Neural progenitor cell (in vitro differentiated cells): ENCODE measurements at regions not wholly inside any gene's neighbourhood (a gene's known extent, or its start where the extent isn't known, plus 50 kb on each side); places are given as distances from the start of the nearest gene placed in this dataset.

ENCODE experiments used
- DNase-seq: peaks from one replicate; pipeline ENCODE4 v3.0.0-alpha.2; 2016; ENCODE audit warnings: low spot score
- H2AFZ ChIP-seq: fragments of 200-600 bp; sonication (generic); replicated peaks from 2 replicates; pipeline ENCODE4 v1.6.1; 2016; ENCODE audit warnings: antibody characterized with exemption
- H3F3A ChIP-seq: fragments of 200-600 bp; sonication (generic); 2 replicates; pipeline ENCODE4 v1.6.1; 2016; ENCODE audit warnings: antibody characterized with exemption, low read depth
- H3K27ac ChIP-seq: fragments of 200-600 bp; sonication (generic); 2 replicates; pipeline ENCODE4 v1.5.1; 2016; ENCODE audit warnings: mild to moderate bottlenecking
- H3K27me3 ChIP-seq: fragments of 200-600 bp; sonication (generic); 2 replicates; pipeline ENCODE4 v1.6.1; 2016; ENCODE audit warnings: mild to moderate bottlenecking, moderate library complexity
- H3K36me3 ChIP-seq: fragments of 200-600 bp; sonication (generic); 2 replicates; pipeline ENCODE4 v1.5.1; 2016
- H3K4me1 ChIP-seq: fragments of 200-600 bp; sonication (generic); 2 replicates; pipeline ENCODE4 v1.6.1; 2016; ENCODE audit warnings: mixed run types
- H3K4me2 ChIP-seq: fragments of 200-600 bp; sonication (generic); 2 replicates; pipeline ENCODE4 v1.6.1; 2016
- H3K4me3 ChIP-seq: fragments of 200-600 bp; sonication (generic); 2 replicates; pipeline ENCODE4 v1.5.1; 2016
- H3K79me2 ChIP-seq: fragments of 200-600 bp; sonication (generic); 2 replicates; pipeline ENCODE4 v1.6.1; 2016; ENCODE audit warnings: low read depth
- H3K9ac ChIP-seq: fragments of 200-600 bp; sonication (generic); 2 replicates; pipeline ENCODE4 v1.6.1; 2016
- H3K9me3 ChIP-seq: fragments of 200-600 bp; sonication (generic); 2 replicates; pipeline ENCODE4 v1.5.1; 2016; ENCODE audit warnings: low read depth
- H4K20me1 ChIP-seq: fragments of 200-600 bp; sonication (generic); 2 replicates; pipeline ENCODE4 v1.6.1; 2016; ENCODE audit warnings: low read depth
- H3K27ac Mint-ChIP-seq: 3 replicates; pipeline ENCODE4 v1.8.0; 2021; ENCODE audit warnings: mixed read lengths
- H3K27me3 Mint-ChIP-seq: 2 replicates; pipeline ENCODE4 v1.8.0; 2022; ENCODE audit warnings: low read depth, mild to moderate bottlenecking, inconsistent platforms, moderate library complexity, mixed read lengths; ENCODE audit not compliant: insufficient read depth
- H3K36me3 Mint-ChIP-seq: 3 replicates; pipeline ENCODE4 v1.8.0; 2021; ENCODE audit warnings: mixed read lengths
- H3K4me1 Mint-ChIP-seq: 3 replicates; pipeline ENCODE4 v1.8.0; 2021; ENCODE audit warnings: mixed read lengths
- H3K4me3 Mint-ChIP-seq: 3 replicates; pipeline ENCODE4 v1.8.0; 2021; ENCODE audit warnings: mild to moderate bottlenecking, moderate library complexity, mixed read lengths
- H3K9me3 Mint-ChIP-seq: 3 replicates; pipeline ENCODE4 v1.8.0; 2020; ENCODE audit warnings: mixed read lengths
- CTCF ChIP-seq: fragments of 200-600 bp; sonication (generic); IDR thresholded peaks from 2 replicates; pipeline ENCODE4 v1.5.1; 2017; ENCODE audit warnings: antibody characterized with exemption, mild to moderate bottlenecking
- EZH2 ChIP-seq: fragments of 200-600 bp; sonication (generic); IDR thresholded peaks from 2 replicates; pipeline ENCODE4 v1.6.1; 2017; ENCODE audit warnings: antibody characterized with exemption, mild to moderate bottlenecking, moderate library complexity
- EZH2phosphoT487 ChIP-seq: fragments of 200-600 bp; sonication (generic); IDR thresholded peaks from 2 replicates; pipeline ENCODE4 v1.6.1; 2017; ENCODE audit warnings: antibody characterized with exemption

- Histone ChIP-seq H3F3A (no peaks in the 10 kb centered on the region), H3K27ac (no peak overlapping the region), H3K36me3 (no peaks in the 10 kb centered on the region), H4K20me1 (no peaks in the 10 kb centered on the region), H3K9ac (no peak overlapping the region), H3K4me3 (no peak overlapping the region), H2AFZ (no peak overlapping the region), H3K4me2 (no peak overlapping the region), H3K9me3 (no peaks in the 10 kb centered on the region), H3K79me2 (no peaks in the 10 kb centered on the region), H3K4me1 (no peaks in the 10 kb centered on the region), H3K27me3 (no peaks in the 10 kb centered on the region)
- DNase-seq = no peak
- Mint-ChIP-seq H3K27ac (no peak overlapping the region), H3K9me3 (no peaks in the 10 kb centered on the region), H3K4me1 (no peaks in the 10 kb centered on the region), H3K36me3 (no peaks in the 10 kb centered on the region), H3K27me3 (peaks cover 4% of the 10 kb centered on the region), H3K4me3 (no peak overlapping the region)
- TF ChIP-seq EZH2 (no peak), EZH2phosphoT487 (no peak), CTCF (no peak)
Measured at GRCh38 chr3:180529778-180530177, 72.2 kb upstream of the TTC14 start.

GRCh38 chr3:180530276-180530675 lies 71.7 kb upstream of the TTC14 start:
- H3K4me2 ChIP-seq = no peak overlapping the region
- H3K4me3 ChIP-seq = no peak overlapping the region
- no peak overlapping the region for H2AFZ ChIP-seq
- H3K36me3 Mint-ChIP-seq = no peaks in the 10 kb centered on the region
- no peak for DNase-seq
- H3K9me3 ChIP-seq = no peaks in the 10 kb centered on the region
- H3K4me1 Mint-ChIP-seq = no peaks in the 10 kb centered on the region
- no peak overlapping the region for H3K27ac Mint-ChIP-seq
- no peaks in the 10 kb centered on the region for H3F3A ChIP-seq
- H3K9me3 Mint-ChIP-seq = no peaks in the 10 kb centered on the region
- H4K20me1 ChIP-seq = no peaks in the 10 kb centered on the region
- no peak overlapping the region for H3K4me3 Mint-ChIP-seq
- no peaks in the 10 kb centered on the region for H3K36me3 ChIP-seq
- H3K9ac ChIP-seq = no peak overlapping the region
- H3K79me2 ChIP-seq = no peaks in the 10 kb centered on the region
- no peaks in the 10 kb centered on the region for H3K27me3 ChIP-seq
- TF ChIP-seq EZH2phosphoT487 = no peak
- no peaks in the 10 kb centered on the region for H3K4me1 ChIP-seq
- peaks cover 4% of the 10 kb centered on the region for H3K27me3 Mint-ChIP-seq
- no peak overlapping the region for H3K27ac ChIP-seq

GRCh38 chr3:180531303-180532278 lies 70.4 kb upstream of the TTC14 start:
- H3K9ac ChIP-seq = no peak overlapping the region
- no peak overlapping the region for H3K27ac Mint-ChIP-seq

More at GRCh38 chr3:180531303-180532278, 70.4 kb upstream of the TTC14 start:
- TF ChIP-seq EZH2 (no peak), CTCF (no peak), EZH2phosphoT487 (no peak)
- H4K20me1 ChIP-seq = no peaks in the 10 kb centered on the region
- no peaks in the 10 kb centered on the region for H3F3A ChIP-seq
- H3K4me2 ChIP-seq = no peak overlapping the region
- no peaks in the 10 kb centered on the region for H3K36me3 ChIP-seq
- no peak overlapping the region for H2AFZ ChIP-seq
- no peaks in the 10 kb centered on the region for H3K4me1 ChIP-seq
- no peaks in the 10 kb centered on the region for H3K4me1 Mint-ChIP-seq
- H3K27me3 ChIP-seq = no peaks in the 10 kb centered on the region
- H3K27ac ChIP-seq = no peak overlapping the region
- H3K9me3 ChIP-seq = no peaks in the 10 kb centered on the region
- H3K9me3 Mint-ChIP-seq = no peaks in the 10 kb centered on the region
- H3K4me3 ChIP-seq = no peak overlapping the region
- peaks cover 4% of the 10 kb centered on the region for H3K27me3 Mint-ChIP-seq
- DNase-seq = no peak
- H3K36me3 Mint-ChIP-seq = no peaks in the 10 kb centered on the region
- no peak overlapping the region for H3K4me3 Mint-ChIP-seq
- H3K79me2 ChIP-seq = no peaks in the 10 kb centered on the region
